HCT116 (cell line): ENCODE measurements at regions not wholly inside any gene's neighbourhood (a gene's known extent, or its start where the extent isn't known, plus 50 kb on each side); places are given as distances from the start of the nearest gene placed in this dataset.

Source experiments
- ATAC-seq: fragments of 200-7000 bp; cut with Tn5 transposase; 2 replicates; pipeline ENCODE4 v1.9.1; 2020; ENCODE audit warnings: mild to moderate bottlenecking, moderate library complexity
- BruUV-seq: library from RNA; stranded (reverse); fragments of 400-500 nt; replicated peaks from 2 replicates; lab custom pipeline; 2021; lab: Mats Ljungman, UMichigan
- CTCF ChIA-PET: fragments of 300-600 bp; sonication (Branson Sonifier 250); formaldehyde crosslinking; loops from one replicate; lab custom pipeline; 2021; ENCODE audit warnings: antibody characterized with exemption; lab: Charles Lee
- POLR2A ChIA-PET: fragments of 300-600, 350-600 bp; sonication (Branson Sonifier 250); formaldehyde crosslinking; loops from one replicate; lab custom pipeline; 2021; ENCODE audit warnings: antibody characterized with exemption; lab: Charles Lee
- RAD21 ChIA-PET, 2 experiments: fragments of 300-600 bp; sonication (Branson Sonifier 250); formaldehyde crosslinking; loops; one replicate each; lab custom pipeline; 2023; ENCODE audit warnings: low total read pairs in 2 of 2; ENCODE audit not compliant: uncharacterized antibody in 2 of 2, unreplicated experiment in 2 of 2, low non-redundant PET in 1 of 2; lab: Charles Lee
- DNase-seq: peaks from one replicate; pipeline ENCODE4 v3.0.0-alpha.2; 2010; ENCODE audit warnings: low read depth, low spot score
- H2AFZ ChIP-seq: fragments of 200-600 bp; shearing (Covaris generic), sonication (generic); 2 replicates; pipeline ENCODE4 v1.6.1; 2017; ENCODE audit warnings: low read depth, mixed run types, mixed read lengths, antibody characterized with exemption, low read length; ENCODE audit not compliant: poor library complexity, severe bottlenecking
- H3K27ac ChIP-seq: 2 replicates; pipeline ENCODE4 v1.5.1; 2012; ENCODE audit warnings: low read depth, low read length
- H3K27me3 ChIP-seq: fragments of 200-600 bp; sonication (generic); 2 replicates; pipeline ENCODE4 v1.6.1; 2016; ENCODE audit warnings: mixed run types, low read length, mixed read lengths; ENCODE audit not compliant: insufficient read depth
- H3K36me3 ChIP-seq, 2 experiments: fragments of 200-500 bp in 1 of 2; fragments of 200-600 bp in 1 of 2; sonication (Bioruptor generic) in 1 of 2; sonication (generic) in 1 of 2; 2 replicates each; pipeline versions ENCODE4 v1.5.1 to v1.6.1; 2014 to 2016; ENCODE audit warnings: low read length in 2 of 2, inconsistent platforms in 1 of 2, mixed read lengths in 1 of 2, mixed run types in 1 of 2; ENCODE audit not compliant: insufficient read depth in 2 of 2, control insufficient read depth in 1 of 2
- H3K4me1 ChIP-seq, 2 experiments: fragments of 200-600 bp in 1 of 2; sonication (generic) in 1 of 2; 2 replicates each; pipeline versions ENCODE4 v1.5.1 to v1.6.1; 2012 to 2017; ENCODE audit warnings: low read length in 2 of 2, inconsistent platforms in 1 of 2, mild to moderate bottlenecking in 1 of 2, mixed read lengths in 1 of 2, mixed run types in 1 of 2, moderate library complexity in 1 of 2; ENCODE audit not compliant: insufficient read depth in 2 of 2, control insufficient read depth in 1 of 2
- H3K4me2 ChIP-seq: fragments of 200-600 bp; sonication (generic); 2 replicates; pipeline ENCODE4 v1.6.1; 2017; ENCODE audit warnings: mixed run types, low read length, mixed read lengths
- H3K4me3 ChIP-seq, 2 experiments: fragments of 200-600 bp in 1 of 2; sonication (generic) in 1 of 2; replicated peaks in 1 of 2; 2 replicates each; pipeline ENCODE4 v1.5.1; 2011 to 2016; ENCODE audit warnings: low read length in 2 of 2, control low read depth in 1 of 2, low read depth in 1 of 2, mild to moderate bottlenecking in 1 of 2, mixed read lengths in 1 of 2, mixed run types in 1 of 2
- H3K79me2 ChIP-seq: fragments of 200-600 bp; sonication (generic); 2 replicates; pipeline ENCODE4 v1.6.1; 2017; ENCODE audit warnings: mild to moderate bottlenecking, mixed run types, low read length, moderate library complexity, mixed read lengths; ENCODE audit not compliant: insufficient read depth
- H3K9ac ChIP-seq: fragments of 200-600 bp; sonication (generic); 2 replicates; pipeline ENCODE4 v1.6.1; 2016; ENCODE audit warnings: low read length, mixed read lengths
- H3K9me2 ChIP-seq: fragments of 200-600 bp; sonication (generic), shearing (Covaris generic); 2 replicates; pipeline ENCODE4 v1.6.1; 2017; ENCODE audit warnings: mixed run types, mild to moderate bottlenecking, moderate library complexity; ENCODE audit not compliant: insufficient read depth
- H3K9me3 ChIP-seq, 2 experiments: fragments of 200-500 bp in 1 of 2; fragments of 200-600 bp in 1 of 2; sonication (Bioruptor generic) in 1 of 2; sonication (generic) in 1 of 2; 2 replicates each; pipeline ENCODE4 v1.6.1; 2014 to 2017; ENCODE audit warnings: low read length in 2 of 2, mixed read lengths in 2 of 2, inconsistent platforms in 1 of 2, low read depth in 1 of 2, mild to moderate bottlenecking in 1 of 2, mixed run types in 1 of 2, moderate library complexity in 1 of 2; ENCODE audit not compliant: control insufficient read depth in 1 of 2, insufficient read depth in 1 of 2
- H4K20me1 ChIP-seq: fragments of 200-600 bp; sonication (generic), shearing (Covaris generic); 2 replicates; pipeline ENCODE4 v1.6.1; 2017; ENCODE audit warnings: mixed run types, mild to moderate bottlenecking, moderate library complexity; ENCODE audit not compliant: insufficient read depth
- CBX3 ChIP-seq: IDR thresholded peaks from 2 replicates; pipeline ENCODE4 v1.6.1; 2012; ENCODE audit warnings: low read depth
- CEBPB ChIP-seq: IDR thresholded peaks from 2 replicates; pipeline ENCODE4 v1.6.1; 2012; ENCODE audit warnings: low read depth
- EGR1 ChIP-seq: IDR thresholded peaks from 2 replicates; pipeline ENCODE4 v1.6.1; 2012; ENCODE audit warnings: low read depth
- EZH2 ChIP-seq: fragments of 200-600 bp; sonication (generic); IDR thresholded peaks from 2 replicates; pipeline ENCODE4 v1.6.1; 2017; ENCODE audit warnings: antibody characterized with exemption, mixed run types
- EZH2phosphoT487 ChIP-seq: fragments of 200-600 bp; IDR thresholded peaks from 2 replicates; pipeline ENCODE4 v1.6.1; 2018; ENCODE audit warnings: antibody characterized with exemption, borderline replicate concordance
- POLR2A ChIP-seq: IDR thresholded peaks from 2 replicates; pipeline ENCODE4 v1.7.0; 2011; ENCODE audit warnings: borderline replicate concordance; ENCODE audit not compliant: insufficient read depth, insufficient read length; ENCODE audit errors: extremely low read depth
- POLR2AphosphoS5 ChIP-seq: IDR thresholded peaks from 2 replicates; pipeline ENCODE4 v1.6.1; 2011; ENCODE audit warnings: mild to moderate bottlenecking, low read depth, low read length, moderate library complexity
- RAD21 ChIP-seq: IDR thresholded peaks from 2 replicates; pipeline ENCODE4 v1.6.1; 2012; ENCODE audit warnings: low read depth, mild to moderate bottlenecking
- REST ChIP-seq: IDR thresholded peaks from 2 replicates; pipeline ENCODE4 v1.6.1; 2012; ENCODE audit warnings: low read depth
- TCF7L2 ChIP-seq: IDR thresholded peaks from 2 replicates; pipeline ENCODE4 v1.7.0; 2011; ENCODE audit warnings: borderline replicate concordance, inconsistent platforms; ENCODE audit not compliant: insufficient read depth, insufficient read length; ENCODE audit errors: extremely low read depth
- ZFX ChIP-seq: fragments of 450-650 bp; IDR thresholded peaks from 2 replicates; pipeline ENCODE4 v1.6.1; 2017
- intact Hi-C: fragments of 100-400 bp; cut with micrococcal nuclease; formaldehyde crosslinking; loops from 2 replicates; pipeline ENCODE4 v1.10.0; 2022
- TF ChIP-seq, protein P1 (sequence below): IDR thresholded peaks from 2 replicates; pipeline ENCODE4 v1.6.1; 2012
- TF ChIP-seq, protein P2 (sequence below): IDR thresholded peaks from 2 replicates; pipeline ENCODE4 v1.6.1; 2011; ENCODE audit warnings: mild to moderate bottlenecking, low read length, moderate library complexity; ENCODE audit not compliant: insufficient replicate concordance; ENCODE audit errors: extremely low read depth
- TF ChIP-seq, protein P3 (sequence below): IDR thresholded peaks from 2 replicates; pipeline ENCODE4 v1.6.1; 2012

- RAD21 ChIA-PET = no interaction called here
- Histone ChIP-seq H3K27ac (no peak overlapping the region), H3K36me3 (no peaks in the 10 kb centered on the region), H3K9me2 (no peaks in the 10 kb centered on the region), H3K27me3 (no peaks in the 10 kb centered on the region), H3K9ac (no peak overlapping the region), H4K20me1 (no peaks in the 10 kb centered on the region), H3K4me1 (peaks cover 18 to 49% of the 10 kb centered on the region in 2 experiments), H3K4me2 (no peak overlapping the region), H2AFZ (peak overlapping the region; percentile 71), H3K9me3 (no peaks in the 10 kb centered on the region), H3K79me2 (no peaks in the 10 kb centered on the region), H3K4me3 (no peak overlapping the region)
- ATAC-seq (no peak), DNase-seq (no peak)
- POLR2A ChIA-PET = no interaction called here
- CTCF ChIA-PET = interaction anchor here (0.6 kb wide), 1 partner anchor 27 kb away, joined by 3 read pairs; no protein-coding TSS in a partner anchor
- no TSS peak for BruUV-seq
- intact Hi-C loops = no loop called here
- TF ChIP-seq, protein P1, sequence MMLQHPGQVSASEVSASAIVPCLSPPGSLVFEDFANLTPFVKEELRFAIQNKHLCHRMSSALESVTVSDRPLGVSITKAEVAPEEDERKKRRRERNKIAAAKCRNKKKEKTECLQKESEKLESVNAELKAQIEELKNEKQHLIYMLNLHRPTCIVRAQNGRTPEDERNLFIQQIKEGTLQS = no peak
- TF ChIP-seq, protein P2, sequence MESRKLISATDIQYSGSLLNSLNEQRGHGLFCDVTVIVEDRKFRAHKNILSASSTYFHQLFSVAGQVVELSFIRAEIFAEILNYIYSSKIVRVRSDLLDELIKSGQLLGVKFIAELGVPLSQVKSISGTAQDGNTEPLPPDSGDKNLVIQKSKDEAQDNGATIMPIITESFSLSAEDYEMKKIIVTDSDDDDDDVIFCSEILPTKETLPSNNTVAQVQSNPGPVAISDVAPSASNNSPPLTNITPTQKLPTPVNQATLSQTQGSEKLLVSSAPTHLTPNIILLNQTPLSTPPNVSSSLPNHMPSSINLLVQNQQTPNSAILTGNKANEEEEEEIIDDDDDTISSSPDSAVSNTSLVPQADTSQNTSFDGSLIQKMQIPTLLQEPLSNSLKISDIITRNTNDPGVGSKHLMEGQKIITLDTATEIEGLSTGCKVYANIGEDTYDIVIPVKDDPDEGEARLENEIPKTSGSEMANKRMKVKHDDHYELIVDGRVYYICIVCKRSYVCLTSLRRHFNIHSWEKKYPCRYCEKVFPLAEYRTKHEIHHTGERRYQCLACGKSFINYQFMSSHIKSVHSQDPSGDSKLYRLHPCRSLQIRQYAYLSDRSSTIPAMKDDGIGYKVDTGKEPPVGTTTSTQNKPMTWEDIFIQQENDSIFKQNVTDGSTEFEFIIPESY = no peak
- no peak for TF ChIP-seq TCF7L2
- no peak for TF ChIP-seq EGR1
- TF ChIP-seq ZFX = no peak
- no peak for TF ChIP-seq REST
- no peak for TF ChIP-seq POLR2AphosphoS5
- TF ChIP-seq, protein P3, sequence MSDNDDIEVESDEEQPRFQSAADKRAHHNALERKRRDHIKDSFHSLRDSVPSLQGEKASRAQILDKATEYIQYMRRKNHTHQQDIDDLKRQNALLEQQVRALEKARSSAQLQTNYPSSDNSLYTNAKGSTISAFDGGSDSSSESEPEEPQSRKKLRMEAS = no peak
- TF ChIP-seq POLR2A = no peak
- TF ChIP-seq EZH2phosphoT487 = no peak
- TF ChIP-seq CEBPB = no peak
- TF ChIP-seq CBX3 = no peak
- no peak for TF ChIP-seq RAD21
- no peak for TF ChIP-seq EZH2
Measured at GRCh38 chr1:244326757-244327156, 125.0 kb downstream of the ADSS2 start.
